ENCODE measurements at regions not wholly inside any gene's neighbourhood (a gene's known extent, or its start where the extent isn't known, plus 50 kb on each side); places are given as distances from the start of the nearest gene placed in this dataset.

- intact Hi-C loops (cut with DNase I), result loop anchor here (10.0 kb wide), 1 partner anchor 305 kb away; no protein-coding TSS in a partner anchor
- no peaks in the 10 kb centered on the region for H3K27me3 ChIP-seq
- no peaks in the 10 kb centered on the region for H3K36me3 ChIP-seq
- peaks cover 0 to 5% (median 0%) of the 10 kb centered on the region in 3 donors for H3K4me1 ChIP-seq
- TF ChIP-seq CTCF (IDR thresholded peaks at IDR 0.05) (no peak), POLR2A (IDR thresholded peaks at IDR 0.05) (no peak)
- no peak for DNase-seq
- H3K27ac ChIP-seq, result no peak overlapping the region
- 53 to 71% methylated on average over 5 of the region's 5 CpGs for WGBS, 2 donors
- H3K9me3 ChIP-seq, result no peaks in the 10 kb centered on the region
- H3K4me3 ChIP-seq, result no peak overlapping the region
Observed at GRCh38 chr20:9919271-9920014, 80.6 kb upstream of the PAK5 start.

- H3K36me3 ChIP-seq, result no peaks in the 10 kb centered on the region
- intact Hi-C loops (cut with DNase I), result loop anchor here (10.0 kb wide), 1 partner anchor 304 kb away; no protein-coding TSS in a partner anchor
- TF ChIP-seq CTCF (IDR thresholded peaks at IDR 0.05) (no peak), POLR2A (IDR thresholded peaks at IDR 0.05) (no peak)
- H3K9me3 ChIP-seq, result no peaks in the 10 kb centered on the region
- H3K4me1 ChIP-seq, result peaks cover 0 to 5% (median 0%) of the 10 kb centered on the region in 3 donors
- no peak overlapping the region for H3K4me3 ChIP-seq
- H3K27ac ChIP-seq, result no peak overlapping the region
- WGBS, 2 donors, result 59 to 81% methylated on average over 5 of the region's 5 CpGs
- no peaks in the 10 kb centered on the region for H3K27me3 ChIP-seq
- no peak for DNase-seq
Observed at GRCh38 chr20:9918348-9918747, 79.5 kb upstream of the PAK5 start.

- no peak overlapping the region for H3K4me3 ChIP-seq
- no peak for TF ChIP-seq POLR2A (IDR thresholded peaks at IDR 0.05)
- TF ChIP-seq CTCF (IDR thresholded peaks at IDR 0.05), result no peak
- DNase-seq, result no peak
- no peaks in the 10 kb centered on the region for H3K9me3 ChIP-seq
- H3K4me1 ChIP-seq, result peaks cover 0 to 5% (median 0%) of the 10 kb centered on the region in 3 donors
- intact Hi-C loops (cut with DNase I), result loop anchor here (10.0 kb wide), 1 partner anchor 302 kb away; no protein-coding TSS in a partner anchor
- H3K27me3 ChIP-seq, result peaks cover 0 to 5% (median 0%) of the 10 kb centered on the region in 4 donors
- WGBS, 2 donors, result 12 to 18% methylated on average over 2 of the region's 2 CpGs
- no peaks in the 10 kb centered on the region for H3K36me3 ChIP-seq
- H3K27ac ChIP-seq, result no peak overlapping the region
Observed at GRCh38 chr20:9916761-9917160, 77.9 kb upstream of the PAK5 start.

- intact Hi-C loops (cut with DNase I), result loop anchor here (10.0 kb wide), 1 partner anchor 298 kb away; no protein-coding TSS in a partner anchor
- DNase-seq, result no peak
- Histone ChIP-seq H3K27me3 (peaks cover 0 to 12% (median 0%) of the 10 kb centered on the region in 4 donors), H3K36me3 (no peaks in the 10 kb centered on the region), H3K9me3 (no peaks in the 10 kb centered on the region), H3K4me1 (no peaks in the 10 kb centered on the region), H3K27ac (no peak overlapping the region), H3K4me3 (no peak overlapping the region)
- TF ChIP-seq CTCF (IDR thresholded peaks at IDR 0.05), result peak; percentile 61 to 82 (median 72)
- no peak for TF ChIP-seq POLR2A (IDR thresholded peaks at IDR 0.05)
- WGBS, 2 donors, result 3 to 4% methylated on average over 8 of the region's 8 CpGs
Observed at GRCh38 chr20:9912858-9913434, 74.1 kb upstream of the PAK5 start.

GRCh38 chr20:9912290-9912689 is 73.4 kb upstream of the PAK5 start:
- no peak overlapping the region for H3K4me3 ChIP-seq
- intact Hi-C loops (cut with DNase I), result loop anchor here (10.0 kb wide), 1 partner anchor 297 kb away; no protein-coding TSS in a partner anchor
- no peaks in the 10 kb centered on the region for H3K9me3 ChIP-seq
- no peak for DNase-seq
- no peak overlapping the region for H3K27ac ChIP-seq
- 83 to 96% methylated on average over 5 of the region's 5 CpGs for WGBS, 2 donors
- no peak for TF ChIP-seq CTCF (IDR thresholded peaks at IDR 0.05)
- no peak for TF ChIP-seq POLR2A (IDR thresholded peaks at IDR 0.05)
- peaks cover 0 to 12% (median 0%) of the 10 kb centered on the region in 4 donors for H3K27me3 ChIP-seq
- no peaks in the 10 kb centered on the region for H3K4me1 ChIP-seq
- no peaks in the 10 kb centered on the region for H3K36me3 ChIP-seq
